VCaP (cell line): ENCODE measurements at regions not wholly inside any gene's neighbourhood (a gene's known extent, or its start where the extent isn't known, plus 50 kb on each side); places are given as distances from the start of the nearest gene placed in this dataset.
"Not testable (repeated sequence)": the region's sequence is repeated elsewhere in the genome, so short reads cannot be mapped to it uniquely, and the experiment has no call there.

Source experiments
- H3K27ac ChIP-seq: fragments of 450-650 bp; 2 replicates; pipeline ENCODE4 v1.5.1; 2017
- CTCF ChIP-seq: fragments of 450-650 bp; conservative IDR thresholded peaks from 2 replicates; pipeline ENCODE4 v1.5.1; 2017; ENCODE audit warnings: mild to moderate bottlenecking, moderate library complexity

DNA sequence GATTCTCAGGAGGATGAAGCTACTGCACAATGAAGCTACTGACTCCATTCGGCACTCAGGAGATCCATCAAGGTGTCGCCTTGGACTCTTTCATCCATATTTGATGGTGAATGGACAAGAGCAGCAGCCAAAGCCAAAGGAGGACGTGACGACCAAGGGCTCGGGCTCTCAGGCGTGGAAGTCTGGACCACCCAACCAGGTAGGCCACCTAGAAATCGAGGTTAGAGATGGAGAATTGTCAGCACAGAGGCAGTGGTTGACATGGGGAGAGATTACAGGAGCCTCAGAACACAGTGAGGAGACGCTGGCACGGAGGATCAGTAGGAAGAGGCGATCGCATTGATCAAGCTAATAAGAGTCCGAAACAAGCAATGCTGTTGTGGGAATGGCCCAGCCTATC is 240.5 kb upstream of the ID2 start:
- no peak overlapping the region for H3K27ac ChIP-seq
- no peak for TF ChIP-seq CTCF

- H3K27ac ChIP-seq, result no peak overlapping the region
- TF ChIP-seq CTCF, result no peak
These were observed 239.9 kb upstream of the ID2 start for GRCh38 chr2:8441986-8442385.

DNA sequence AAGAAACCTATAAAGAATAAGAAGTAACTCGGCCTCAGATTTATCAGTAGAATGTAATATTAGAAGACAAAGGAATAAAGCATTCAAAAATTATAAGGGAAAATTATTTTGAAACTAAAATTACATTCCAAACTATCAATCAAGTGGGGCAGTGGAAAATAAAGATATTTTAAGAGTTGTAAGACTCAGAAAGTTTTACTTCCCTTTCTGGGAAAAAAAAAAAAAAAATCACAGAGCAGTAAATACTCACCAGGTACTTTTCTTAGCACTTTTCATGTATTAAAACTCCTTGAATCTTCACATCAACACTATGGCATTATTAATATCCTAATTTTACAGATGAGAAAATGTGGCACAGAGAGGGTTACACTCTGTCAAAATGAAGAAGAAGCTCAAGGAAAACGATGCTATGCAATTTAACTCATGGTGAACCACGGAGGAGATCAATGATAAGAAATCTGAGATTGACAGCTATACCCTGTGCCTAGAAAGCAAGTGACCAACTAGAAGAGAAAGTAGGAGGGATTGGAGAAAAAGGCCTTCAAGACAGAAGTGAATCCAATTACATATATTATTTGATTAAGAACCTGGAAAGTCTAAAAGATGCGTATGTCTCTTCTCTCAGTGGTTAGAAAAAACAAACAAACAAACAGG is 238.9 kb upstream of the ID2 start:
- H3K27ac ChIP-seq, result no peak overlapping the region
- no peak for TF ChIP-seq CTCF

- no peak for TF ChIP-seq CTCF
These were observed 236.3 kb upstream of the ID2 start for GRCh38 chr2:8445580-8445979.

DNA sequence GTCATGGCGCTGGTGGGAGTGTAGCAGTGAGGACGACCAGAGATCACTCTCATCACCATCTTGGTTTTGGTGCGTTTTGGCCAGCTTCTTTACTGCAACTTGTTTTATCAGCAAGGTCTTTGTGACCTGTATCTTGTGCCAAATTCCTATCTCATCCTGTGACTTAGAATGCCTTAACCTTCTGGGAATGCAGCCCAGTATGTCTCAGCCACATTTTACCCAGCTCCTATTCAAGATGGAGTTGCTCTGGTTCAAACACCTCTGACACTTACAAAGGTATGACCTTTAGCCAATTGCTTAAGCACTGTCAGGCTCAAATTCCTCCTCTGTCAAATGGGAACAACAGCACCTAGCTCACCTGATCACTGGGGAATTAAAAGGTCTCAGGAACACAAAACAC is 235.1 kb upstream of the ID2 start:
- not testable (repeated sequence) for H3K27ac ChIP-seq

More at GRCh38 chr2:8445580-8445979, 236.3 kb upstream of the ID2 start:
- H3K27ac ChIP-seq, result no peak overlapping the region

DNA sequence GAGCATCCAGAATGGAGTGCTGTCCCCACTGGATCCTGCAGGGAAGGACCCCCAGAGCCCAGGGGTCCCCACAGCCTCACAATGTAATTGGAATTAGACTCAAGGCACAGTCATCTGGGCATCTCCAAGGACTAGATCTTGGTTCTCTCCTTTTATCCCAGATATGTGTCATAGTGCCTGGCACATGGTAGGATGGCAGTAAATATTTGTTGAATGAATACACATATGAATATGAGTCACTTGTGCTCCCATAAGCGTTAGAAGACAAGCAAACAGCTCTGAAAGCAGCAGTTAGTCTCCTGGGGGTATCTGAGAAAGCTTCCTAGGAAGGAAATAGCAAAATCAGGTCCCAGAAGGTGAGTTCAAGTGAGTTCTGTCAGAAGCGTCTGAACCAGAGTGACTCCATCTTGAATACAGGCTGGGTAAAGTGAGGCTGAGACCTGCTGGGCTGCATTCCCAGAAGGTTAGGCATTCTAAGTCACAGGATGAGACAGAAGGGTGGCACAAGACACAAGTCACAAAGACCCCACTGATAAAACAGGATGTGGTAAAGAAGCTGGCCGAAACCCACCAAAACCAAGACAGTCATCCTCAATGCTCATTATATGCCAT is 234.1 kb upstream of the ID2 start:
- no peak overlapping the region for H3K27ac ChIP-seq
- no peak for TF ChIP-seq CTCF

DNA sequence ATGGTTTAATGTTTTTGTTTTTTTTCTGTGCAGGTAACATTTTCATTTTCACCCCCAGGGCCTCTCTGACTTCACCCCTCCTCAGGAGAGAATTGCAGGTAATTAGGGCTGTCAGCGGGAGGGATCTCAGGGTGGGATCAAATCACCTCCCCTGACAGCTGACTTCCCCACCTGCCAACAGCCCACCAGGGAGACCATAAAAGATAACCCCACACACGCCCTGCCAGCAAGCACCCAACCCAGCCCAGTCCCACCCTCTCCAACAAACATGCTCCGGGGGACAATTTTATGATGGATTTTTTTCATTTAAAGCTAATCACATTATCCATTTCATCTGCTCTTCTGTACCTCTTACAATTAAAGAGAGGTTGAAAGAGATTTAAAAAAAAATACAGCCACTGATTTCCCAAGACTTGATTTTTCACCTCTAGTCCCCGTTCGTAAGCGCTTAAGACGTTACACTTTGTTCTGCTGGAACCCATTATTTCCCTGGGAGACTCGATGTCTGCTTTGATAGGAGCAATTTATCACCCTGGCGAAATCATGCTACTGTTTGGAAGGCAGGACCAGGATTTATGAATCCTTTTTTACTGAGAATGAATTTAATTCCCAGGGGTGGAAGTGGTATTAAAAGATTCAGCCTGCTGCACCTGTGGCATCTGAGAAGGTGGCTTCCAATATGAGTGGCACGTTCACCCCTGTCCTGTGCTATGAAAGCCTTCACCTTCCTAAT is 232.9 kb upstream of the ID2 start:
- TF ChIP-seq CTCF, result no peak

DNA sequence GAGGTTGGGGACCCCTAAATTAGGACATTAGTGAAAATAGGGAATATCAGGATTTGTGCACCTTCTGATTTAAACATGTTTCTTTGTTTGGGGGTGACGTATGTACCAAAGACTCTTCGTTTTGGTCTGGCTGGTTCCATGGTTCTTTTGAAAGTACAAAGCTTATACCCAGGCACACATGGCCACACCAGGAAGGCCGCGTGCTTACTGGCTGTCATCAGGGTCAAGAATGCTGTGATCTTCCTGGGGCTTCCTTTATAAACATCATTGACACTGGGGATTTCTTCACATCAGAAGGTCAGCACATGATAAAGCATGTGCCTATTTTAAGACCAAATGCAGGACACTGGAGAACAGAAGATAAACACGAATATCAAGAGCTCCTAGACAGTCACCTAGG is 230.6 kb upstream of the ID2 start:
- TF ChIP-seq CTCF, result no peak
- H3K27ac ChIP-seq, result no peak overlapping the region

More for the DNA sequence above, 232.9 kb upstream of the ID2 start:
- H3K27ac ChIP-seq, result no peak overlapping the region
